Glutamatergic neuron (in vitro differentiated cells): ENCODE measurements at regions not wholly inside any gene's neighbourhood (a gene's known extent, or its start where the extent isn't known, plus 50 kb on each side); places are given as distances from the start of the nearest gene placed in this dataset.
"Not testable (repeated sequence)": the region's sequence is repeated elsewhere in the genome, so short reads cannot be mapped to it uniquely, and the experiment has no call there.

ENCODE experiments used
- DNase-seq: peaks from one replicate; pipeline ENCODE4 v3.0.0; 2022
- H3K27ac Mint-ChIP-seq: one replicate; pipeline ENCODE4 v1.8.0; 2020; ENCODE audit warnings: mild to moderate bottlenecking, mixed read lengths, inconsistent platforms; ENCODE audit not compliant: unreplicated experiment
- H3K27me3 Mint-ChIP-seq: one replicate; pipeline ENCODE4 v1.8.0; 2020; ENCODE audit warnings: mild to moderate bottlenecking, moderate library complexity, mixed read lengths, inconsistent platforms; ENCODE audit not compliant: unreplicated experiment
- H3K36me3 Mint-ChIP-seq: one replicate; pipeline ENCODE4 v1.8.0; 2020; ENCODE audit warnings: mild to moderate bottlenecking, mixed read lengths, inconsistent platforms; ENCODE audit not compliant: unreplicated experiment
- H3K4me1 Mint-ChIP-seq: one replicate; pipeline ENCODE4 v1.8.0; 2020; ENCODE audit warnings: mild to moderate bottlenecking, low read depth, mixed read lengths, inconsistent platforms; ENCODE audit not compliant: unreplicated experiment
- H3K4me3 Mint-ChIP-seq: one replicate; pipeline ENCODE4 v1.8.0; 2020; ENCODE audit warnings: mild to moderate bottlenecking, mixed read lengths, inconsistent platforms; ENCODE audit not compliant: unreplicated experiment
- H3K9me3 Mint-ChIP-seq: one replicate; pipeline ENCODE4 v1.8.0; 2020; ENCODE audit warnings: mild to moderate bottlenecking, moderate library complexity, mixed read lengths, inconsistent platforms; ENCODE audit not compliant: unreplicated experiment
- TF ChIP-seq, protein P1 (sequence below): fragments of 200-600 bp; sonication (generic); IDR thresholded peaks from one replicate; pipeline ENCODE4 v1.5.0; 2021; ENCODE audit not compliant: partially characterized antibody, unreplicated experiment

DNA sequence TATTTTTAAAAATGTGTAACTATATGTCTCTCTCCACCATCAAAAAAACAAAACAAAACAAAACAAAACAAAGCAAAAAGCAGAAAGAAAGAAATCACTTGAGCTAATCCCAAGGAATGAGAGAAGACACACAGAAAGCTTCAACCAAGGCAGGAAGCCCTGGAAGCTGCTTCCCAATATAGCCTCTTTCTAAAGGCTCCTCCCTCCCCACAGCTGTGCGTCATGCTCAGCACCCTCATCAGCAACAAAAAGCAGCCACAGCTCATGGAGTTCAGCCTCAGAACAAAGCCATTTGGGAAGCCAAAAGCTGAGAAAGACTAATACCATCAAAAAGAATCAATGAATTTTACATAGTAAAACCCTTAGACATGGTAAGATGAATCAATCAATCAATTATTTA, 501.6 kb upstream of the SMIM31 start:
- DNase-seq, result peak; percentile 54
- Mint-ChIP-seq H3K27ac (peak overlapping the region; percentile 92), H3K4me3 (peak overlapping the region; percentile 2), H3K27me3 (no peaks in the 10 kb centered on the region), H3K9me3 (no peaks in the 10 kb centered on the region), H3K4me1 (peaks cover 10% of the 10 kb centered on the region), H3K36me3 (no peaks in the 10 kb centered on the region)
- TF ChIP-seq, protein P1, sequence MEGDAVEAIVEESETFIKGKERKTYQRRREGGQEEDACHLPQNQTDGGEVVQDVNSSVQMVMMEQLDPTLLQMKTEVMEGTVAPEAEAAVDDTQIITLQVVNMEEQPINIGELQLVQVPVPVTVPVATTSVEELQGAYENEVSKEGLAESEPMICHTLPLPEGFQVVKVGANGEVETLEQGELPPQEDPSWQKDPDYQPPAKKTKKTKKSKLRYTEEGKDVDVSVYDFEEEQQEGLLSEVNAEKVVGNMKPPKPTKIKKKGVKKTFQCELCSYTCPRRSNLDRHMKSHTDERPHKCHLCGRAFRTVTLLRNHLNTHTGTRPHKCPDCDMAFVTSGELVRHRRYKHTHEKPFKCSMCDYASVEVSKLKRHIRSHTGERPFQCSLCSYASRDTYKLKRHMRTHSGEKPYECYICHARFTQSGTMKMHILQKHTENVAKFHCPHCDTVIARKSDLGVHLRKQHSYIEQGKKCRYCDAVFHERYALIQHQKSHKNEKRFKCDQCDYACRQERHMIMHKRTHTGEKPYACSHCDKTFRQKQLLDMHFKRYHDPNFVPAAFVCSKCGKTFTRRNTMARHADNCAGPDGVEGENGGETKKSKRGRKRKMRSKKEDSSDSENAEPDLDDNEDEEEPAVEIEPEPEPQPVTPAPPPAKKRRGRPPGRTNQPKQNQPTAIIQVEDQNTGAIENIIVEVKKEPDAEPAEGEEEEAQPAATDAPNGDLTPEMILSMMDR, result no peak

DNA sequence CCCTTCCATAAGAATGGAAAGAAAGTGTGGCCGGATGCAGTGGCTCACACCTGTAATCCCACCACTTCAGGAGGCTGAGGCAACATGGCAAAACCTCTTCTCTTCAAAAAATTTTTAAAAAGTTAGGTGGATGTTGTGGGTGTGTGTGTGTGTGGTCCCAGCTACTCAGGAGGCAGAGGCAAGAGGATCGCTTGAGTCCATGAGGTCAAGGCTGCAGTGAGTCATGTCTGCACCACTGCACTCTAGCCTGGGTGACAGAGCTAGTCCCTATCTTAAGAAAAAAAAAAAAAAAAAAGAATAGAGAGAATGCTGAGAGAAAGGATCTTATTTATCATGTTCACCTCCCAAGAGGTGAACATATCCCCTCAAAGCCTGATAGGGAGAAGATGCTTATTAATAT, 492.1 kb upstream of the SMIM31 start:
- Mint-ChIP-seq H3K36me3 (no peaks in the 10 kb centered on the region), H3K27ac (no peak overlapping the region), H3K4me3 (no peak overlapping the region), H3K9me3 (no peaks in the 10 kb centered on the region), H3K4me1 (no peaks in the 10 kb centered on the region), H3K27me3 (no peaks in the 10 kb centered on the region)
- no peak for DNase-seq
- TF ChIP-seq, protein P1, result no peak

DNA sequence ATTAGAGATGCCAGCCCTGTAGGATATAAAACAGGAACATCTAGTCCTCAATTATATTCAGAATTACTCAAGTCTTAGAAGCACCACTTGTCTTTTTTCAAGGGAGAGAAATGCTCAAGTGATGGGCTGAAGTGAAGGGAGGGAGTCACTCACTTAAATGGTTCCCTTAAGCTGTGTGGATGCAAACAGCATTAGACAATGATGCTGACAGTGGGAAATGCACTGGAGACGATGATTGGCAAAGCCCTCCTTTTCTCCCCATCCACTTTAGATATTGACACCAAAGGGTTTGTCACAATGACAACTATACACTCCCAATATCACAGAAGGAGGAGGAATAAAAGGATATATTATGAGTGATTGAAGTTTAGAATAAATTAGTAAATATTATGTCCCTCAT, 491.4 kb upstream of the SMIM31 start:
- H3K36me3 Mint-ChIP-seq, DNase-seq, H3K9me3 Mint-ChIP-seq, H3K4me1 Mint-ChIP-seq, H3K27ac Mint-ChIP-seq, H3K4me3 Mint-ChIP-seq, H3K27me3 Mint-ChIP-seq: not testable (repeated sequence)

DNA sequence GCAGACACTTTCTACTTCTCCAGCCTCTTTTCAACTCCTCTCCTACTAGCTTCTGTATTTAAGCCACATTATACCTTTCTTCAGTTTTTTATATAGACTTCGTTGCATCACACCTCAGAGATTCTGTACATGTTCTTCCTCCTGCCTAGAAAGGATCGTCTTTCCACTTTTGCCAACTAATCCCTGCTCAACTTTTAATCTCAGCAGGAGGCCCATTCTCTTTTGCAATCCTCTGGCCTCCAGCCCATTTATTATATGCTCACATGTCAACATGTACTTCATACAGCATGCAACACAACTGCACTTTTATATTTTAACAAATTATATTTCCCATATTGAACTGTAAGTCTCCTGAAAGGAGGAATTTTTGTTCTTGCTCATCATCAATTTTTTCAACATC, 476.5 kb upstream of the SMIM31 start:
- H3K27ac Mint-ChIP-seq, H3K9me3 Mint-ChIP-seq, H3K4me1 Mint-ChIP-seq, H3K4me3 Mint-ChIP-seq, H3K27me3 Mint-ChIP-seq, H3K36me3 Mint-ChIP-seq, DNase-seq: not testable (repeated sequence)

DNA sequence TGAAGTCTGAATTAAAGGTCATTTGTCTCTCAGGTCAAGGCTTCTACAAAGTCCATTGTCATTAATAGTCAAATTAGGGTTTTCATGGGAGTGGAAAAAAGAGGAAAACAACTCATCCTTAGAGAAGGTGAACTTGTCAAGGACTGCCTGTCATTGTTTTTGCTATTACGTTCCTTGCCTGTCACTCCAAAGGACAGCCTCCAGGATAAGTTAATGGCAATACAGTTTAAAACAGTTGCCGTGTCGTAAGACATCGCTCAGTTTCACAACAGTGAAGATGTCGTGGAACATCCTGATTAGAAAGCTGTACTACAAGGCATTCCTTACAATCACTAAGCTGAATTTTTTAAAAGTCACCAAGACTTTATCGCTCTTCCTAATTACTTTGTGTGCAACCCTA, 466.8 kb upstream of the SMIM31 start:
- Mint-ChIP-seq H3K27me3 (no peaks in the 10 kb centered on the region), H3K27ac (no peak overlapping the region), H3K9me3 (no peaks in the 10 kb centered on the region), H3K4me3 (no peak overlapping the region), H3K4me1 (no peaks in the 10 kb centered on the region), H3K36me3 (no peaks in the 10 kb centered on the region)
- no peak for DNase-seq
- TF ChIP-seq, protein P1, result no peak

DNA sequence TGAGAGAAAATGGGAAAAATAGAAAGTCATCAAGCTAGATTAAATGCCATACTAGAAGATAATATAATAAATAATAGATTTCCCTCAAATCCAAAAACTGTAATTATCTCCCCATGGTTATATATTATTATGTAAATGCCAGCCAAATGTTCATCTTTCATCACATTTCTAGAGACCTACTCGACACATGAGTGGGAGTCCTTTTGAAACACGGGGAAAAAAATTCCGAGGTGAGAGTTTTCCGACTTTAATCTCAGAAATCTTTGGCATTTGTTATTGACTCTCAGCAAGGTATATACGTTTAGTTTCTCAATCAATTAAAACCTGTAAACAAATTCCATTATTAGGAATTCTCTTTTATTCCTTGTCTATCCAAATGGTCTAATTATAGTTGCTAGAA, 465.4 kb upstream of the SMIM31 start:
- no peak overlapping the region for H3K4me3 Mint-ChIP-seq
- H3K4me1 Mint-ChIP-seq, result no peaks in the 10 kb centered on the region
- H3K27ac Mint-ChIP-seq, result no peak overlapping the region
- TF ChIP-seq, protein P1, result no peak
- no peaks in the 10 kb centered on the region for H3K27me3 Mint-ChIP-seq
- no peak for DNase-seq
- H3K9me3 Mint-ChIP-seq, result no peaks in the 10 kb centered on the region
- no peaks in the 10 kb centered on the region for H3K36me3 Mint-ChIP-seq
